ENCODE measurements at regions not wholly inside any gene's neighbourhood (a gene's known extent, or its start where the extent isn't known, plus 50 kb on each side); places are given as distances from the start of the nearest gene placed in this dataset.

GRCh38 chr3:7847021-7847420 is 654.6 kb upstream of the LMCD1 start:
- no peaks in the 10 kb centered on the region for H3K27me3 ChIP-seq
- no peak for ATAC-seq
- intact Hi-C loops (cut with DNase I): no loop called here
- H3K4me3 ChIP-seq: no peak overlapping the region
- no peaks in the 10 kb centered on the region for H3K4me1 ChIP-seq
- DNase-seq: no peak
- TF ChIP-seq CTCF (IDR thresholded peaks at IDR 0.05): no peak
- H3K9me3 ChIP-seq: no peaks in the 10 kb centered on the region
- FAIRE-seq: no peak
- H3K36me3 ChIP-seq: no peaks in the 10 kb centered on the region
- 18 to 22% methylated on average over 2 of the region's 2 CpGs for WGBS, 2 donors
- H3K27ac ChIP-seq: no peak overlapping the region

- Histone ChIP-seq H3K27ac (no peak overlapping the region), H3K27me3 (no peaks in the 10 kb centered on the region), H3K4me3 (no peak overlapping the region), H3K36me3 (no peaks in the 10 kb centered on the region), H3K9me3 (no peaks in the 10 kb centered on the region), H3K4me1 (no peaks in the 10 kb centered on the region)
- no peak for DNase-seq
- no peak for TF ChIP-seq CTCF (IDR thresholded peaks at IDR 0.05)
- WGBS, 2 donors: 45 to 48% methylated on average over 6 of the region's 6 CpGs
- no peak for FAIRE-seq
- no peak for ATAC-seq
- intact Hi-C loops (cut with DNase I): no loop called here
These were observed 654.1 kb upstream of the LMCD1 start for GRCh38 chr3:7847521-7847920.

GRCh38 chr3:7854266-7854665 is 647.4 kb upstream of the LMCD1 start:
- TF ChIP-seq CTCF (IDR thresholded peaks at IDR 0.05): no peak
- DNase-seq (no peak), FAIRE-seq (no peak), ATAC-seq (no peak)
- 73 to 80% methylated on average over 3 of the region's 3 CpGs for WGBS, 2 donors
- no peak overlapping the region for H3K27ac ChIP-seq
- H3K4me1 ChIP-seq: no peaks in the 10 kb centered on the region
- H3K9me3 ChIP-seq: no peaks in the 10 kb centered on the region
- no peaks in the 10 kb centered on the region for H3K36me3 ChIP-seq
- H3K27me3 ChIP-seq: no peaks in the 10 kb centered on the region
- H3K4me3 ChIP-seq: no peak overlapping the region
- intact Hi-C loops (cut with DNase I): no loop called here

- H3K4me3 ChIP-seq: no peak overlapping the region
- DNase-seq (no peak), FAIRE-seq (no peak), ATAC-seq (no peak)
- H3K9me3 ChIP-seq: no peaks in the 10 kb centered on the region
- intact Hi-C loops (cut with DNase I): no loop called here
- no peak for TF ChIP-seq CTCF (IDR thresholded peaks at IDR 0.05)
- no peaks in the 10 kb centered on the region for H3K27me3 ChIP-seq
- no peaks in the 10 kb centered on the region for H3K4me1 ChIP-seq
- 63 to 72% methylated on average over 5 of the region's 5 CpGs for WGBS, 2 donors
- H3K27ac ChIP-seq: no peak overlapping the region
- no peaks in the 10 kb centered on the region for H3K36me3 ChIP-seq
These were observed 646.9 kb upstream of the LMCD1 start for GRCh38 chr3:7854721-7855120.

- TF ChIP-seq CTCF (IDR thresholded peaks at IDR 0.05): no peak
- Histone ChIP-seq H3K9me3 (no peaks in the 10 kb centered on the region), H3K4me3 (no peak overlapping the region), H3K27me3 (no peaks in the 10 kb centered on the region), H3K27ac (no peak overlapping the region), H3K4me1 (no peaks in the 10 kb centered on the region), H3K36me3 (no peaks in the 10 kb centered on the region)
- ATAC-seq (no peak), FAIRE-seq (no peak), DNase-seq (no peak)
- intact Hi-C loops (cut with DNase I): no loop called here
- 74 to 85% methylated on average over 4 of the region's 4 CpGs for WGBS, 2 donors
These were observed 636.0 kb upstream of the LMCD1 start for GRCh38 chr3:7865611-7866010.

Measured in pancreas (tissue), 10 donors.